GM12878 (cell line): ENCODE measurements at regions not wholly inside any gene's neighbourhood (a gene's known extent, or its start where the extent isn't known, plus 50 kb on each side); places are given as distances from the start of the nearest gene placed in this dataset.

ENCODE experiments used
- ATAC-seq: fragments of 200-7000 bp; cut with Tn5 transposase; 3 replicates; pipeline ENCODE4 v1.9.1; 2020; ENCODE audit warnings: mild to moderate bottlenecking, moderate library complexity
- BruUV-seq: library from RNA; stranded (reverse); fragments of 400-500 nt; replicated peaks from 2 replicates; lab custom pipeline; 2021; lab: Mats Ljungman, UMichigan
- CTCF ChIA-PET: fragments of 300-600 bp; sonication (Branson Sonifier 250); formaldehyde crosslinking; extraction: SDS; loops from one replicate; lab custom pipeline; 2021; ENCODE audit warnings: inconsistent platforms; lab: Yijun Ruan, JAX
- POLR2A ChIA-PET: fragments of 350-600 bp; formaldehyde crosslinking; extraction: SDS; loops from one replicate; lab custom pipeline; 2021; ENCODE audit warnings: inconsistent platforms; lab: Charles Lee
- RAD21 ChIA-PET: fragments of 300-600 bp; sonication (Branson Sonifier 250); formaldehyde crosslinking; loops from one replicate; lab custom pipeline; 2023; ENCODE audit warnings: antibody characterized with exemption; ENCODE audit not compliant: unreplicated experiment; lab: Charles Lee
- SMC1A ChIA-PET: fragments of 300-600 bp; sonication (Branson Sonifier 250); formaldehyde crosslinking; loops from one replicate; lab custom pipeline; 2023; ENCODE audit not compliant: unreplicated experiment, uncharacterized antibody; lab: Charles Lee
- DNase-seq: peaks from one replicate; pipeline ENCODE4 v3.0.0-alpha.2; 2011; ENCODE audit warnings: low read depth, low spot score
- FAIRE-seq: peaks from 3 replicates; lab custom pipeline; 2011; peaks lifted over from hg19 to GRCh38; lab: Jason Lieb, UNC
- H2AFZ ChIP-seq: 2 replicates; pipeline ENCODE4 v1.6.0; 2011; ENCODE audit warnings: low read depth, low read length, control low read depth; ENCODE audit not compliant: control insufficient read depth
- H3K27ac ChIP-seq: 2 replicates; pipeline ENCODE4 v1.5.1; 2011; ENCODE audit warnings: control low read depth; ENCODE audit not compliant: control insufficient read depth, insufficient read depth
- H3K27me3 ChIP-seq, 2 experiments: replicated peaks in 1 of 2; 2 replicates each; pipeline versions ENCODE4 v1.6.0 to v1.6.1; 2011; ENCODE audit warnings: low read length in 1 of 2; ENCODE audit not compliant: control insufficient read depth in 2 of 2, insufficient read depth in 2 of 2
- H3K36me3 ChIP-seq, 2 experiments: 2 replicates each; pipeline ENCODE4 v1.5.1; 2011; ENCODE audit warnings: low read length in 1 of 2; ENCODE audit not compliant: control insufficient read depth in 2 of 2, insufficient read depth in 2 of 2
- H3K4me1 ChIP-seq: 2 replicates; pipeline ENCODE4 v1.6.1; 2011; ENCODE audit warnings: mild to moderate bottlenecking, low read length, moderate library complexity, mixed read lengths; ENCODE audit not compliant: control insufficient read depth, insufficient read depth
- H3K4me2 ChIP-seq: 2 replicates; pipeline ENCODE4 v1.6.0; 2011; ENCODE audit warnings: control low read depth; ENCODE audit not compliant: control insufficient read depth, insufficient read depth
- H3K4me3 ChIP-seq: fragments of 200-600 bp; sonication (generic); 2 replicates; pipeline ENCODE4 v1.5.1; 2016
- H3K79me2 ChIP-seq: 2 replicates; pipeline ENCODE4 v1.6.0; 2011; ENCODE audit warnings: low read length; ENCODE audit not compliant: control insufficient read depth, insufficient read depth
- H3K9ac ChIP-seq: 2 replicates; pipeline ENCODE4 v1.8.0; 2011; ENCODE audit warnings: low read length, control low read depth, mixed read lengths; ENCODE audit not compliant: control insufficient read depth, insufficient read depth
- H3K9me3 ChIP-seq: replicated peaks from 3 replicates; pipeline ENCODE4 v1.5.1; 2011; ENCODE audit warnings: mild to moderate bottlenecking, low read length; ENCODE audit not compliant: control insufficient read depth, insufficient read depth
- H4K20me1 ChIP-seq: 2 replicates; pipeline ENCODE4 v1.6.0; 2011; ENCODE audit not compliant: control insufficient read depth, insufficient read depth
- ATF7 ChIP-seq: fragments of 450-650 bp; IDR thresholded peaks from 2 replicates; pipeline ENCODE4 v1.6.1; 2016; ENCODE audit warnings: low read depth, mild to moderate bottlenecking
- BACH1 ChIP-seq: fragments of 450-650 bp; IDR thresholded peaks from 2 replicates; pipeline ENCODE4 v1.6.1; 2017; ENCODE audit warnings: mild to moderate bottlenecking, borderline replicate concordance
- BHLHE40 ChIP-seq, 2 experiments: fragments of 450-650 bp in 1 of 2; IDR thresholded peaks; 2 replicates each; pipeline ENCODE4 v1.6.1; 2011 to 2017; ENCODE audit warnings: low read depth in 2 of 2, borderline replicate concordance in 1 of 2, improper control_type of control experiment in 1 of 2, low read length in 1 of 2, mild to moderate bottlenecking in 1 of 2
- CEBPB ChIP-seq, 2 experiments: fragments of 150-350 bp in 1 of 2; IDR thresholded peaks; 2 replicates each; pipeline ENCODE4 v1.6.1; 2012 to 2014; ENCODE audit warnings: low read depth in 2 of 2, low read length in 2 of 2, borderline replicate concordance in 1 of 2, inconsistent platforms in 1 of 2
- CHD4 ChIP-seq: fragments of 200-600 bp; sonication (generic); IDR thresholded peaks from 2 replicates; pipeline ENCODE4 v1.6.1; 2016; ENCODE audit warnings: mild to moderate bottlenecking
- EED ChIP-seq: sonication (generic); IDR thresholded peaks from 2 replicates; pipeline ENCODE4 v1.6.1; 2016; ENCODE audit warnings: antibody characterized with exemption, low read depth
- EGR1 ChIP-seq, 2 experiments: IDR thresholded peaks; 1 replicate in 1 of 2; 2 replicates in 1 of 2; pipeline ENCODE4 v1.6.1; 2011 to 2012; ENCODE audit warnings: low read depth in 2 of 2, low read length in 2 of 2, borderline replicate concordance in 1 of 2, mild to moderate bottlenecking in 1 of 2, moderate library complexity in 1 of 2
- ESRRA ChIP-seq: IDR thresholded peaks from 2 replicates; pipeline ENCODE4 v1.6.1; 2012; ENCODE audit warnings: mild to moderate bottlenecking, low read length, improper control_type of control experiment
- IRF4 ChIP-seq: IDR thresholded peaks from 2 replicates; pipeline ENCODE4 v1.6.1; 2011; ENCODE audit warnings: low read depth, low read length
- MYC ChIP-seq: IDR thresholded peaks from 2 replicates; pipeline ENCODE4 v1.6.1; 2011; ENCODE audit warnings: mild to moderate bottlenecking, low read length, moderate library complexity, inconsistent platforms; ENCODE audit not compliant: insufficient read depth, insufficient replicate concordance, insufficient read length, severe bottlenecking
- RAD21 ChIP-seq: IDR thresholded peaks from 2 replicates; pipeline ENCODE4 v1.6.1; 2011; ENCODE audit warnings: mild to moderate bottlenecking, low read depth, low read length, moderate library complexity; ENCODE audit not compliant: insufficient read depth
- RB1 ChIP-seq: fragments of 450-650 bp; formaldehyde crosslinking; IDR thresholded peaks from 2 replicates; pipeline ENCODE4 v1.6.1; 2017; ENCODE audit warnings: mild to moderate bottlenecking, borderline replicate concordance
- RELA ChIP-seq: fragments of 450-650 bp; IDR thresholded peaks from 2 replicates; pipeline ENCODE4 v1.8.0; 2014; ENCODE audit warnings: borderline replicate concordance; ENCODE audit not compliant: partially characterized antibody
- SMARCA5 ChIP-seq: fragments of 450-650 bp; IDR thresholded peaks from 2 replicates; pipeline ENCODE4 v1.6.1; 2017; ENCODE audit warnings: mild to moderate bottlenecking
- SUPT20H ChIP-seq: IDR thresholded peaks from 2 replicates; pipeline ENCODE4 v1.6.1; 2011; ENCODE audit warnings: low read depth, mild to moderate bottlenecking, low read length, moderate library complexity, borderline replicate concordance; ENCODE audit not compliant: control insufficient read depth
- TCF3 ChIP-seq: IDR thresholded peaks from 2 replicates; pipeline ENCODE4 v1.6.1; 2012; ENCODE audit warnings: low read depth, mild to moderate bottlenecking, low read length, borderline replicate concordance; ENCODE audit not compliant: insufficient read depth
- YBX1 ChIP-seq: fragments of 450-650 bp; IDR thresholded peaks from 2 replicates; pipeline ENCODE4 v1.6.1; 2016; ENCODE audit warnings: antibody characterized with exemption
- ZNF274 ChIP-seq: IDR thresholded peaks from one replicate; pipeline ENCODE4 v1.8.0; 2011; ENCODE audit not compliant: insufficient read length, insufficient read depth
- WGBS: methylation state at CpG from one replicate; pipeline ENCODE4 v1.1.6; 2016; ENCODE audit warnings: low lambda C conversion rate; ENCODE audit not compliant: insufficient replicate concordance, insufficient coverage; ENCODE audit errors: missing lambda C conversion rate; 5-methylcytosine and 5-hydroxymethylcytosine counted together
- in situ Hi-C: fragments of 300-500 bp; cut with MboI; formaldehyde crosslinking; loops from 9 replicates; pipeline ENCODE4 v1.14.3; 2018; ENCODE audit warnings: mixed read lengths
- intact Hi-C: fragments of 100-400 bp; cut with micrococcal nuclease; formaldehyde crosslinking; loops from one replicate; pipeline ENCODE4 v1.14.2; 2022; ENCODE audit not compliant: unreplicated experiment
- TF ChIP-seq, protein P1 (sequence below): IDR thresholded peaks from 2 replicates; pipeline ENCODE4 v1.6.1; 2012; ENCODE audit warnings: low read depth, low read length, improper control_type of control experiment

DNA sequence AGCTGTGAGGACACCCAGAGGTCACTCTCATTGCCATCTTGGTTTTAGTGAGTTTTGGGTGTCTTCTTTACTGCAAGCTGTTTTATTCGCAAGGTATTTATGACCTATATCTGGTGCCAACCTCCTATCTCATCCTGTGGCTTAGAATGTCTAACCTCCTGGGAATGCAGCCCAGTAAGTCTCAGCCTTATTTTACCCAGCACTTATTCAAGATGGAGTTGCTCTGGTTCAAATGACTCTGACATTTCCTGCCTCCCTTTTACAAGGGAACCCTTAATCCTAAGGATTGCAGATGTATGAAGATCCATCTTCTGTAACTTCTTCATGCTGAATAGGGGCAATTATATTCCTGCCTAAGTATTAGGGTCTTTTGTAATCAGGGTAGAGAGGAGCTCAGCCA, 708.0 kb downstream of the TMEM182 start:
- intact Hi-C loops: no loop called here
- 93% methylated on average over 1 of the region's 1 CpG for WGBS
- Histone ChIP-seq H4K20me1 (no peaks in the 10 kb centered on the region), H2AFZ (no peak overlapping the region), H3K4me1 (no peaks in the 10 kb centered on the region), H3K27ac (no peak overlapping the region), H3K4me2 (no peak overlapping the region)
- no TSS peak for BruUV-seq
- POLR2A ChIA-PET: no interaction called here
- ATAC-seq: no peak
- TF ChIP-seq CHD4: no peak
- TF ChIP-seq, protein P1, sequence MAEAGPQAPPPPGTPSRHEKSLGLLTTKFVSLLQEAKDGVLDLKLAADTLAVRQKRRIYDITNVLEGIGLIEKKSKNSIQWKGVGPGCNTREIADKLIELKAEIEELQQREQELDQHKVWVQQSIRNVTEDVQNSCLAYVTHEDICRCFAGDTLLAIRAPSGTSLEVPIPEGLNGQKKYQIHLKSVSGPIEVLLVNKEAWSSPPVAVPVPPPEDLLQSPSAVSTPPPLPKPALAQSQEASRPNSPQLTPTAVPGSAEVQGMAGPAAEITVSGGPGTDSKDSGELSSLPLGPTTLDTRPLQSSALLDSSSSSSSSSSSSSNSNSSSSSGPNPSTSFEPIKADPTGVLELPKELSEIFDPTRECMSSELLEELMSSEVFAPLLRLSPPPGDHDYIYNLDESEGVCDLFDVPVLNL: no peak
- no peak for TF ChIP-seq ESRRA
- no peak for TF ChIP-seq ZNF274
- TF ChIP-seq, all 136 proteins: peak for 0
- SMC1A ChIA-PET: no interaction called here
- FAIRE-seq (no peak), DNase-seq (no peak)
- CTCF ChIA-PET: no interaction called here
- in situ Hi-C loops: no loop called here
- Histone ChIP-seq H3K27me3 (no peaks in the 10 kb centered on the region), H3K9ac (no peak overlapping the region), H3K4me3 (no peak overlapping the region), H3K9me3 (no peaks in the 10 kb centered on the region), H3K36me3 (no peaks in the 10 kb centered on the region), H3K79me2 (no peaks in the 10 kb centered on the region)
- RAD21 ChIA-PET: no interaction called here

DNA sequence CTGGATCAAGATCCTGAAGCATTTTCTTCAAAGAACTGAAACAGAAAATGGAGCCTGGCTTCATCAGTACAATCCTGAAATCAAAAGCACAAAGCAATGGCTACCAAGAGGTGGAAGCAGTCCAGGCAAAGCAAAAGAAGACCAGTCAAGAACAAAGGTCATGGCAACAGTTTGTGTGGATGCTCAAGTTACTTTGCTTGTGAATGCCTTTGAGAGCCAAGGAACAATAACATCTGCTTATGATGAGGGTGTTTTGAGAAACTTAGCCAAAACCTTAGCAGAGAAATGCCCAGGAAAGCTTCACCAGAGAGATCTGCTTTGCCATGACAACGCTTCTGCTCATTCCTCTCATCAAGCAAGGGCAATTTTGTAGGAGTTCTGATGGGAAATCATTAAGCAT, 723.1 kb downstream of the TMEM182 start:
- RAD21 ChIA-PET: no interaction called here
- H3K36me3 ChIP-seq: no peaks in the 10 kb centered on the region
- in situ Hi-C loops: no loop called here
- no peak for ATAC-seq
- WGBS: 0% methylated on average over 1 of the region's 1 CpG
- POLR2A ChIA-PET: no interaction called here
- H4K20me1 ChIP-seq: no peaks in the 10 kb centered on the region
- H3K4me2 ChIP-seq: no peak overlapping the region
- no peak overlapping the region for H3K4me3 ChIP-seq
- no peaks in the 10 kb centered on the region for H3K27me3 ChIP-seq
- BruUV-seq: no TSS peak
- intact Hi-C loops: no loop called here
- no peak overlapping the region for H3K9ac ChIP-seq
- DNase-seq: no peak
- CTCF ChIA-PET: no interaction called here
- H3K27ac ChIP-seq: no peak overlapping the region
- no peaks in the 10 kb centered on the region for H3K4me1 ChIP-seq
- FAIRE-seq: no peak
- H3K9me3 ChIP-seq: no peaks in the 10 kb centered on the region
- SMC1A ChIA-PET: no interaction called here
- H2AFZ ChIP-seq: no peak overlapping the region
- H3K79me2 ChIP-seq: no peaks in the 10 kb centered on the region
- no peak for TF ChIP-seq SMARCA5
- no peak for TF ChIP-seq RELA
- no peak for TF ChIP-seq CEBPB (IDR thresholded peaks at IDR 0.05; ENCODE audit: borderline replicate concordance in 1 of 2, low read depth in 2 of 2, low read length in 2 of 2)
- no peak for TF ChIP-seq YBX1
- no peak for TF ChIP-seq BACH1
- no peak for TF ChIP-seq EED
- no peak for TF ChIP-seq ATF7
- TF ChIP-seq TCF3: no peak
- no peak for TF ChIP-seq IRF4
- no peak for TF ChIP-seq RB1
- TF ChIP-seq RAD21: no peak
- TF ChIP-seq BHLHE40 (IDR thresholded peaks at IDR 0.05; ENCODE audit: borderline replicate concordance in 1 of 2, low read depth in 2 of 2, low read length in 1 of 2): no peak
- TF ChIP-seq MYC: no peak
- no peak for TF ChIP-seq EGR1 (IDR thresholded peaks at IDR 0.05; ENCODE audit: borderline replicate concordance in 1 of 2, low read depth in 2 of 2, low read length in 2 of 2)
- TF ChIP-seq SUPT20H: no peak
